ENCODE measurements at regions not wholly inside any gene's neighbourhood (a gene's known extent, or its start where the extent isn't known, plus 50 kb on each side); places are given as distances from the start of the nearest gene placed in this dataset.

- H3K4me3 Mint-ChIP-seq = no peak overlapping the region
- no peaks in the 10 kb centered on the region for H3K36me3 ChIP-seq (replicated peaks in 1 of 2; ENCODE audit: control extremely low read depth in 1 of 2, control insufficient read depth in 1 of 2, extremely low read depth in 1 of 2, insufficient read depth in 2 of 2, low read length in 1 of 2)
- peaks cover 9% of the 10 kb centered on the region for H3K9me3 Mint-ChIP-seq (ENCODE audit: insufficient read depth)
- H3K9ac ChIP-seq (ENCODE audit: low read length) = no peak overlapping the region
- no peak overlapping the region for H3K4me2 ChIP-seq (replicated peaks; ENCODE audit: low read depth, low read length, poor library complexity, severe bottlenecking)
- peaks cover 0 to 40% (median 5%) of the 10 kb centered on the region in 3 donors for H3K9me3 ChIP-seq (ENCODE audit: control extremely low read depth in 1 of 3, control insufficient read depth in 2 of 3, insufficient read depth in 1 of 3, low read length in 2 of 3)
- H3K27me3 Mint-ChIP-seq = no peaks in the 10 kb centered on the region
- no peak overlapping the region for H3K27ac Mint-ChIP-seq
- no peaks in the 10 kb centered on the region for H3K4me1 Mint-ChIP-seq
- TF ChIP-seq, protein P1, sequence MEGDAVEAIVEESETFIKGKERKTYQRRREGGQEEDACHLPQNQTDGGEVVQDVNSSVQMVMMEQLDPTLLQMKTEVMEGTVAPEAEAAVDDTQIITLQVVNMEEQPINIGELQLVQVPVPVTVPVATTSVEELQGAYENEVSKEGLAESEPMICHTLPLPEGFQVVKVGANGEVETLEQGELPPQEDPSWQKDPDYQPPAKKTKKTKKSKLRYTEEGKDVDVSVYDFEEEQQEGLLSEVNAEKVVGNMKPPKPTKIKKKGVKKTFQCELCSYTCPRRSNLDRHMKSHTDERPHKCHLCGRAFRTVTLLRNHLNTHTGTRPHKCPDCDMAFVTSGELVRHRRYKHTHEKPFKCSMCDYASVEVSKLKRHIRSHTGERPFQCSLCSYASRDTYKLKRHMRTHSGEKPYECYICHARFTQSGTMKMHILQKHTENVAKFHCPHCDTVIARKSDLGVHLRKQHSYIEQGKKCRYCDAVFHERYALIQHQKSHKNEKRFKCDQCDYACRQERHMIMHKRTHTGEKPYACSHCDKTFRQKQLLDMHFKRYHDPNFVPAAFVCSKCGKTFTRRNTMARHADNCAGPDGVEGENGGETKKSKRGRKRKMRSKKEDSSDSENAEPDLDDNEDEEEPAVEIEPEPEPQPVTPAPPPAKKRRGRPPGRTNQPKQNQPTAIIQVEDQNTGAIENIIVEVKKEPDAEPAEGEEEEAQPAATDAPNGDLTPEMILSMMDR (IDR thresholded peaks at IDR 0.05) = no peak
- TF ChIP-seq EZH2 (IDR thresholded peaks at IDR 0.05; ENCODE audit: borderline replicate concordance, insufficient read depth, low read depth, low read length, poor library complexity, severe bottlenecking) = no peak
- no peak for DNase-seq
- no peaks in the 10 kb centered on the region for H3K4me1 ChIP-seq (ENCODE audit: control insufficient read depth in 2 of 2, insufficient read depth in 2 of 2, low read length in 2 of 2)
- no peaks in the 10 kb centered on the region for H4K20me1 ChIP-seq (ENCODE audit: control insufficient read depth, insufficient read depth, low read length, poor library complexity, severe bottlenecking)
- H3K79me2 ChIP-seq (ENCODE audit: control insufficient read depth, insufficient read depth, low read length) = no peaks in the 10 kb centered on the region
- 97% methylated on average over 5 of the region's 5 CpGs for WGBS (ENCODE audit: insufficient coverage)
- H3K4me3 ChIP-seq (ENCODE audit: control extremely low read depth in 1 of 5, extremely low read depth in 1 of 5, insufficient read depth in 1 of 5, low read depth in 2 of 5, low read length in 4 of 5) = no peak overlapping the region
- intact Hi-C loops (cut with micrococcal nuclease) = no loop called here
- H2AFZ ChIP-seq (ENCODE audit: insufficient read depth, low read depth, low read length, poor library complexity, severe bottlenecking) = no peak overlapping the region
- no peak for ATAC-seq (ENCODE audit: low read depth)
- no peak overlapping the region for H3K27ac ChIP-seq (ENCODE audit: low read length in 2 of 2)
- POLR2A ChIA-PET = no interaction called here
- CTCF ChIA-PET = no interaction called here
- H3K27me3 ChIP-seq (replicated peaks in 1 of 4; ENCODE audit: control extremely low read depth in 1 of 4, control insufficient read depth in 3 of 4, insufficient read depth in 4 of 4, low read length in 3 of 4) = no peaks in the 10 kb centered on the region
These were observed 53.9 kb upstream of the ZNF536 start for GRCh38 chr19:30318261-30318660.

DNA sequence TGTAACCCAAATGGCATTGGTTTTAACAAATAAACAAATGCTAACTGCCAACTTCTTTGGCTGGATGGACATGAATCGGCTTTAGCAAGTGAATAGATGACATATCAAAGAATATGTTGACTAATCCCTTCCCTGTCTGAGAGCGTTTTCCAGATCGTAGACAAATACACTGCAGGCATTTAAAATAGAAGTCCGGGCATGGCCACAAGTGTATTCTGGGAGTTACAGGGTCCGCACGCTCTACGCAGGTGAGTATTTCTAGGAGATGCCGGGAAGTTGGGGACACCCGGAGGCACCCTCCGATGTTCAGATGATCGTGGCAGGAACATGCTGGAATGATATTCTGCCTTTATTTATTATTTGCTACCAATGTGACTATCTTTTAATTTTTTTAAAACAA, 53.2 kb upstream of the ZNF536 start:
- intact Hi-C loops (cut with micrococcal nuclease) = no loop called here
- Histone ChIP-seq H3K4me1 (ENCODE audit: control insufficient read depth in 2 of 2, insufficient read depth in 2 of 2, low read length in 2 of 2) (no peaks in the 10 kb centered on the region), H3K4me2 (replicated peaks; ENCODE audit: low read depth, low read length, poor library complexity, severe bottlenecking) (no peak overlapping the region), H3K36me3 (replicated peaks in 1 of 2; ENCODE audit: control extremely low read depth in 1 of 2, control insufficient read depth in 1 of 2, extremely low read depth in 1 of 2, insufficient read depth in 2 of 2, low read length in 1 of 2) (no peaks in the 10 kb centered on the region), H3K4me3 (ENCODE audit: control extremely low read depth in 1 of 5, extremely low read depth in 1 of 5, insufficient read depth in 1 of 5, low read depth in 2 of 5, low read length in 4 of 5) (no peak overlapping the region), H3K27ac (ENCODE audit: low read length in 2 of 2) (no peak overlapping the region), H3K9ac (ENCODE audit: low read length) (no peak overlapping the region), H2AFZ (ENCODE audit: insufficient read depth, low read depth, low read length, poor library complexity, severe bottlenecking) (no peak overlapping the region), H3K79me2 (ENCODE audit: control insufficient read depth, insufficient read depth, low read length) (no peaks in the 10 kb centered on the region), H4K20me1 (ENCODE audit: control insufficient read depth, insufficient read depth, low read length, poor library complexity, severe bottlenecking) (no peaks in the 10 kb centered on the region), H3K9me3 (ENCODE audit: control extremely low read depth in 1 of 3, control insufficient read depth in 2 of 3, insufficient read depth in 1 of 3, low read length in 2 of 3) (peaks cover 0 to 34% (median 5%) of the 10 kb centered on the region in 3 donors), H3K27me3 (replicated peaks in 1 of 4; ENCODE audit: control extremely low read depth in 1 of 4, control insufficient read depth in 3 of 4, insufficient read depth in 4 of 4, low read length in 3 of 4) (no peaks in the 10 kb centered on the region)
- POLR2A ChIA-PET = no interaction called here
- Mint-ChIP-seq H3K9me3 (ENCODE audit: insufficient read depth) (peaks cover 11% of the 10 kb centered on the region), H3K27me3 (no peaks in the 10 kb centered on the region), H3K4me1 (no peaks in the 10 kb centered on the region), H3K4me3 (no peak overlapping the region), H3K27ac (no peak overlapping the region)
- DNase-seq (no peak), ATAC-seq (ENCODE audit: low read depth) (no peak)
- WGBS (ENCODE audit: insufficient coverage) = 100% methylated on average over 2 of the region's 11 CpGs
- CTCF ChIA-PET = no interaction called here
- TF ChIP-seq EZH2 (IDR thresholded peaks at IDR 0.05; ENCODE audit: borderline replicate concordance, insufficient read depth, low read depth, low read length, poor library complexity, severe bottlenecking) = no peak
- TF ChIP-seq, protein P1 (IDR thresholded peaks at IDR 0.05) = no peak
